HCT116 (cell line): ENCODE measurements at regions not wholly inside any gene's neighbourhood (a gene's known extent, or its start where the extent isn't known, plus 50 kb on each side); places are given as distances from the start of the nearest gene placed in this dataset.
"Not testable (repeated sequence)": the region's sequence is repeated elsewhere in the genome, so short reads cannot be mapped to it uniquely, and the experiment has no call there.

Source experiments
- EZH2phosphoT487 ChIP-seq: fragments of 200-600 bp; IDR thresholded peaks from 2 replicates; pipeline ENCODE4 v1.6.1; 2018; ENCODE audit warnings: antibody characterized with exemption, borderline replicate concordance
- JUND ChIP-seq: IDR thresholded peaks from 2 replicates; pipeline ENCODE4 v1.6.1; 2012
- RAD21 ChIP-seq: IDR thresholded peaks from 2 replicates; pipeline ENCODE4 v1.6.1; 2012; ENCODE audit warnings: low read depth, mild to moderate bottlenecking
- SRF ChIP-seq: IDR thresholded peaks from 2 replicates; pipeline ENCODE4 v1.6.1; 2012; ENCODE audit warnings: low read depth
- YY1 ChIP-seq: IDR thresholded peaks from 2 replicates; pipeline ENCODE4 v1.6.1; 2011; ENCODE audit warnings: low read length, low read depth, moderate library complexity, mild to moderate bottlenecking; ENCODE audit not compliant: insufficient replicate concordance; ENCODE audit errors: extremely low read depth
- ZFX ChIP-seq: fragments of 450-650 bp; IDR thresholded peaks from 2 replicates; pipeline ENCODE4 v1.6.1; 2017
- TF ChIP-seq, protein P1 (sequence below): IDR thresholded peaks from 2 replicates; pipeline ENCODE4 v1.6.1; 2012; ENCODE audit warnings: low read depth
- TF ChIP-seq, protein P2 (sequence below), 3 experiments: fragments of 200-600 bp in 1 of 3; sonication (generic) in 1 of 3; IDR thresholded peaks in 2 of 3; conservative IDR thresholded peaks in 1 of 3; 2 replicates each; pipeline ENCODE4 v1.5.1; 2012 to 2017; ENCODE audit warnings: low read depth in 2 of 3, low read length in 2 of 3, antibody characterized with exemption in 1 of 3, borderline replicate concordance in 1 of 3, control low read depth in 1 of 3, mild to moderate bottlenecking in 1 of 3, mixed read lengths in 1 of 3, mixed run types in 1 of 3, moderate library complexity in 1 of 3; ENCODE audit not compliant: insufficient read depth in 1 of 3

DNA sequence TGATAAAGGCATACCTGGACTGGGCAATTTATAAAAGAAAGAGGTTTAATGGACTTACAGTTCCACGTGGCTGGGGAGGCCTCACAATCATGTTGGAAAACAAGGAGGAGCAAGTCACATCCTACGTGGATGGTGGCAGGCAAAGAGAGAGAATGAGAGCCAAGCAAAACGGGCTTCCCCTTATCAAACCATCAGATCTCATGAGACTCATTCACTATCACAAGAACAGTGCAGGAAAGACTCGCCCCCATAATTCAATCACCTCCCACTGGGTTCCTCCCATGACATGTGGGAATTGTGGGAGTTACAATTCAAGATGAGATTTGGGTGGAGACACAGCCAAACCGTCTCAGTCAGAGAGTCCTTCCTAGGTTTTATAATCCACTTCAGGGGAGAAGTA lies 222.3 kb downstream of the ZNF674 start:
- TF ChIP-seq ZFX, RAD21, JUND, SRF, EZH2phosphoT487, YY1: not testable (repeated sequence)
- TF ChIP-seq, protein P1, sequence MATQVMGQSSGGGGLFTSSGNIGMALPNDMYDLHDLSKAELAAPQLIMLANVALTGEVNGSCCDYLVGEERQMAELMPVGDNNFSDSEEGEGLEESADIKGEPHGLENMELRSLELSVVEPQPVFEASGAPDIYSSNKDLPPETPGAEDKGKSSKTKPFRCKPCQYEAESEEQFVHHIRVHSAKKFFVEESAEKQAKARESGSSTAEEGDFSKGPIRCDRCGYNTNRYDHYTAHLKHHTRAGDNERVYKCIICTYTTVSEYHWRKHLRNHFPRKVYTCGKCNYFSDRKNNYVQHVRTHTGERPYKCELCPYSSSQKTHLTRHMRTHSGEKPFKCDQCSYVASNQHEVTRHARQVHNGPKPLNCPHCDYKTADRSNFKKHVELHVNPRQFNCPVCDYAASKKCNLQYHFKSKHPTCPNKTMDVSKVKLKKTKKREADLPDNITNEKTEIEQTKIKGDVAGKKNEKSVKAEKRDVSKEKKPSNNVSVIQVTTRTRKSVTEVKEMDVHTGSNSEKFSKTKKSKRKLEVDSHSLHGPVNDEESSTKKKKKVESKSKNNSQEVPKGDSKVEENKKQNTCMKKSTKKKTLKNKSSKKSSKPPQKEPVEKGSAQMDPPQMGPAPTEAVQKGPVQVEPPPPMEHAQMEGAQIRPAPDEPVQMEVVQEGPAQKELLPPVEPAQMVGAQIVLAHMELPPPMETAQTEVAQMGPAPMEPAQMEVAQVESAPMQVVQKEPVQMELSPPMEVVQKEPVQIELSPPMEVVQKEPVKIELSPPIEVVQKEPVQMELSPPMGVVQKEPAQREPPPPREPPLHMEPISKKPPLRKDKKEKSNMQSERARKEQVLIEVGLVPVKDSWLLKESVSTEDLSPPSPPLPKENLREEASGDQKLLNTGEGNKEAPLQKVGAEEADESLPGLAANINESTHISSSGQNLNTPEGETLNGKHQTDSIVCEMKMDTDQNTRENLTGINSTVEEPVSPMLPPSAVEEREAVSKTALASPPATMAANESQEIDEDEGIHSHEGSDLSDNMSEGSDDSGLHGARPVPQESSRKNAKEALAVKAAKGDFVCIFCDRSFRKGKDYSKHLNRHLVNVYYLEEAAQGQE: not testable (repeated sequence)
- TF ChIP-seq, protein P2, sequence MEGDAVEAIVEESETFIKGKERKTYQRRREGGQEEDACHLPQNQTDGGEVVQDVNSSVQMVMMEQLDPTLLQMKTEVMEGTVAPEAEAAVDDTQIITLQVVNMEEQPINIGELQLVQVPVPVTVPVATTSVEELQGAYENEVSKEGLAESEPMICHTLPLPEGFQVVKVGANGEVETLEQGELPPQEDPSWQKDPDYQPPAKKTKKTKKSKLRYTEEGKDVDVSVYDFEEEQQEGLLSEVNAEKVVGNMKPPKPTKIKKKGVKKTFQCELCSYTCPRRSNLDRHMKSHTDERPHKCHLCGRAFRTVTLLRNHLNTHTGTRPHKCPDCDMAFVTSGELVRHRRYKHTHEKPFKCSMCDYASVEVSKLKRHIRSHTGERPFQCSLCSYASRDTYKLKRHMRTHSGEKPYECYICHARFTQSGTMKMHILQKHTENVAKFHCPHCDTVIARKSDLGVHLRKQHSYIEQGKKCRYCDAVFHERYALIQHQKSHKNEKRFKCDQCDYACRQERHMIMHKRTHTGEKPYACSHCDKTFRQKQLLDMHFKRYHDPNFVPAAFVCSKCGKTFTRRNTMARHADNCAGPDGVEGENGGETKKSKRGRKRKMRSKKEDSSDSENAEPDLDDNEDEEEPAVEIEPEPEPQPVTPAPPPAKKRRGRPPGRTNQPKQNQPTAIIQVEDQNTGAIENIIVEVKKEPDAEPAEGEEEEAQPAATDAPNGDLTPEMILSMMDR (IDR thresholded peaks at IDR 0.05 in 2 of 3, conservative IDR thresholded peaks at IDR 0.05 in 1 of 3; ENCODE audit: borderline replicate concordance in 1 of 3, insufficient read depth in 1 of 3, low read depth in 2 of 3, low read length in 2 of 3): not testable (repeated sequence)
